Activated CD4-positive, alpha-beta T cell treated with anti-CD3 and anti-CD28 coated beads for 48 hours (primary cell): ENCODE measurements at regions not wholly inside any gene's neighbourhood (a gene's known extent, or its start where the extent isn't known, plus 50 kb on each side); places are given as distances from the start of the nearest gene placed in this dataset.
"Not testable (repeated sequence)": the region's sequence is repeated elsewhere in the genome, so short reads cannot be mapped to it uniquely, and the experiment has no call there.

Experiments used
- DNase-seq: peaks from one replicate; pipeline ENCODE4 v3.0.0-alpha.2; 2020

DNA sequence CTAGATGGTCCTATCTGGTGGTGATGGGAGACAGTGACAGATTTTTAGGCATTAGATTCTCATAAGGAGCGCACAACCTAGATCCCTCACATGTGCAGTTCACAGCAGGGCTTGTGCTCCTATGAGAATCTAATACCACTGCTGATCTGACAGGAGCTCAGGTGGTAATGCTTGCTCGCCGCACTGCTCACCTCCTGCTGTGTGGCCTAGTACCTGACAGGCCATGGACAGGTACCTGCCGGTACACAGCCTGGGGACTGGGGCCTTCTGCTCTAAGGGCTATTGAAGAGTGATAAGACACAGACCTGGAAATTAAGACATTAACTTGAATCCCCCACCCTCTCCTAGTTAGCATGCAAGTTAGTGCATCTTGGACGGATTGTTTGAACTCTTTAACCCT, 64.4 kb downstream of the KLRB1 start:
- DNase-seq: not testable (repeated sequence)

DNA sequence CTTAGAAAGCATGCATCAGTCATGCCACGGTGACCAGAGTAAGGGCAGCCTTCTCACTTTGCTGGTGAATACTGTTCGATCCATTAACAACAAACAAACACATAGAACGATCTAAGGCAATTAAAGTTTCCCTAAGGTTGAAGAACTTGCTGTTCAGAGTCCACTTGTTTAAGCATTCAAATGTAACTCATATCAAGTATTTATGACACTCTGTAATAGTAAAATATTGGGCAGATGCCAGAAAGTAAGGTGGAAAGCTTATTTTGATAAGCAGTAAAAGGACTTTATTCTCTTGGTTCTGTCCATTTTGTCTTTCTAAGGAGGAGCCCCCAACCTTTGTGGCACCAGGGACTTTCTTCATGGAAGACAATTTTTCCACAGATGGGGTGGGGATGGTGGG, 64.9 kb downstream of the KLRB1 start:
- not testable (repeated sequence) for DNase-seq

- DNase-seq: not testable (repeated sequence)
These were observed 91.8 kb downstream of the KLRB1 start for GRCh38 chr12:9515925-9516324.

DNA sequence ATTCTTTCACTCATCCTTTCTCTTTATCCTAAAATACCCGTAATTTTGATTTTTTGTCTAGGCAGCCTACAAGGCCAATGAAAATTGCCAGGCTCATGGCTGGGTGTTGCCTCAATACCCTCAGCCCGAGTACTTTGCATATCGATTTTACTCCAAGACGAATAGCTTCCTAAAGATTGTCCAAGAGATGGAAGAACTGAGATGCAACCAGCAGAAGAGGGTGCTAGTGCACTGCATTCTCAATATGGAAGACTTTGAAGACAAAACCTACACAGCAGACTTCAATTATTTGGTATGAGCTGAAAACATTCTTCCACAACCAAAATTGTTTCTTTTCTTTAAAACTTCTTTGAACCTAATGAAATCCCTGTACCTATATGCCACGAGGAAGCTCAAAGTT, 95.0 kb downstream of the KLRB1 start:
- DNase-seq: not testable (repeated sequence)

GRCh38 chr12:9510392-9511011, 97.2 kb downstream of the KLRB1 start:
- not testable (repeated sequence) for DNase-seq

GRCh38 chr12:9509464-9510161, 98.1 kb downstream of the KLRB1 start:
- DNase-seq: no peak

DNA sequence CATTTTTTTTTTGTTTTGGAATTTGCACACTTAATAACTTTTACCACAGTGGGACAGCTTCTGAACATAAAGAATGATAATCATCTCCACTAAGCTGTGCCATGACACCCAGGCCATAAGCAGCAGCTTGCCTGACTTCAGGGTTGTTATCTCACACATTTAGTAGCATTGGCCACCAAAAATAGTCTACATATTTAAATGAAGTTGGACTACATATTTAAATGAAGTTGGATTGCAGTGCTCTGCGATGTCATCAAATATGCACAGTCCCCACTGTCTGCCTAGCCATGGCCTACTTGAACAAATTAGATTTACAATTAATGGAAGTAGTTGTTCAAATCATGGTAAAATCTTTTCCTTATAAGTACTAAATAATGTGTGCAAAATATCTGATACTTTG, 101.0 kb downstream of the KLRB1 start:
- DNase-seq: no peak

GRCh38 chr12:9503384-9503783, 104.3 kb downstream of the KLRB1 start:
- DNase-seq: not testable (repeated sequence)

- not testable (repeated sequence) for DNase-seq
These were observed 104.9 kb downstream of the KLRB1 start for GRCh38 chr12:9502845-9503244.

GRCh38 chr12:9493325-9493724, 114.4 kb downstream of the KLRB1 start:
- DNase-seq: not testable (repeated sequence)

GRCh38 chr12:9481289-9481688, 126.4 kb downstream of the KLRB1 start:
- not testable (repeated sequence) for DNase-seq

- not testable (repeated sequence) for DNase-seq
These were observed 133.5 kb downstream of the KLRB1 start for GRCh38 chr12:9474197-9474596.

GRCh38 chr12:9473638-9474037, 134.1 kb downstream of the KLRB1 start:
- not testable (repeated sequence) for DNase-seq

GRCh38 chr12:9471501-9471900, 136.2 kb downstream of the KLRB1 start:
- not testable (repeated sequence) for DNase-seq

DNA sequence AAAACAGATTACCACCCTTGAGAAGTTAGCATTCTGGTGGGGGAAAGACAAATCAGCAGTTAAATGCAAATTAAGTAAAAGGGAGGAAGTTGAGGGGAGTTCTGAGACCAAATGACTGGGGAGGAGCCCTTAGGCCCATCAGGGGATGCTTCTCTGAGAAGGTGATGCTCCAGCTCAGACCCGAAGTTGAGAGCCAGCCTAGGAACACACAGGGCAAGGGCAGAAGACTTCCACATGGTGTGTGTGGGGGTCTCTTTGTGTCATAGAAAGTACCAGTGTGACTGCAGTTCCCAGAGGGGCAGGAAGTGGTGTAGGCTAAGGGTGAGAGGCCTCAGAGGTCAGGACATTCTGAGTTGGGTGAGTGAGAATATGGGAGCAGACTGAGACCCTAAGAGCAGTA, 137.3 kb downstream of the KLRB1 start:
- peak; percentile 15 for DNase-seq

DNA sequence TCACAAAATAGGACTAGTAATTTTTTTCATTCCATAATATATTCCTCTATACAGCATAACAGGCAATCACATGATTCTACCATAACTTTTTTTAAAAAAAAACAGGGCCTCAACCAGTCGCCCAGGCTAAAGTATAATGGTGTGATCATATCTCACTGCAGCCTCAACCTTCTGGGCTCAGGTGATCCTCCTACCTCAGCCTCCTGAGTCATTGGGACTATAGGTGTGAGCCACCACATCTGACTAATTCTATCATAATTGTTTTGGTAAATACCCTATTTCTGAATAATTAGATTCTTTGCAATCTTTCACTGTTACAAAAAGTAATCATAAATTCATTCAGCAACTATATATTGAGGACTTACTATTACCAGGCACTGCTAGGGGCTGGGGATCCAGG, 137.8 kb downstream of the KLRB1 start:
- not testable (repeated sequence) for DNase-seq

- not testable (repeated sequence) for DNase-seq
These were observed 138.3 kb downstream of the KLRB1 start for GRCh38 chr12:9469463-9469862.

GRCh38 chr12:9468998-9469397, 138.7 kb downstream of the KLRB1 start:
- DNase-seq: peak; percentile 44

- DNase-seq: not testable (repeated sequence)
These were observed 139.6 kb downstream of the KLRB1 start for GRCh38 chr12:9468144-9468543.

- no peak for DNase-seq
These were observed 143.3 kb downstream of the KLRB1 start for GRCh38 chr12:9464408-9464807.

- DNase-seq: not testable (repeated sequence)
These were observed 152.2 kb downstream of the KLRB1 start for GRCh38 chr12:9455516-9455915.

GRCh38 chr12:9454021-9454420, 153.7 kb downstream of the KLRB1 start:
- DNase-seq: not testable (repeated sequence)

DNA sequence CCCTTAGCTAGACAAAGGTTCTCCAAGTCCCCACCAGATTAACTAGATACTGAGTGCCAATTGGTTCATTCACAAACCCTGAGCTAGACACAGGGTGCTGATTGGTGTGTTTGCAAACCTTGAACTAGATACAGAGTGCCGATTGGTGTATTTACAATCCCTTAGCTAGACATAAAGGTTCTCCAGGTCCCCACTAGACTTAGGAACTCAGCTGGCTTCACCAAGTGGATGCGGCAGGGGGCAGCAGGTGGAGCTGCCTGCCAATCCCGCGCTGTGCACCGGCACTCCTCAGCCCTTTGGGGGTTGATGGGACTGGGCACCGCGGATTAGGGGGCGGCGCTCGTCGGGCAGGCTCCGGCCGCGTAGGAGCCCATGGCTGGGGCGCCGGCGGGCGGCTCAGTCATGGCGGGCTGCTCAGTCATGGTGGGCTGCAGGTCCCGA, 157.6 kb downstream of the KLRB1 start:
- peak; percentile 28 for DNase-seq

GRCh38 chr12:9449657-9450126, 158.0 kb downstream of the KLRB1 start:
- DNase-seq: peak; percentile 13
